HepG2 (cell line): ENCODE measurements at regions not wholly inside any gene's neighbourhood (a gene's known extent, or its start where the extent isn't known, plus 50 kb on each side); places are given as distances from the start of the nearest gene placed in this dataset.

ENCODE experiments used
- ATAC-seq: fragments of 200-7000 bp; cut with Tn5 transposase; 3 replicates; pipeline ENCODE4 v1.9.1; 2020; ENCODE audit warnings: mild to moderate bottlenecking, moderate library complexity
- BruUV-seq: library from RNA; stranded (reverse); fragments of 400-500 nt; replicated peaks from 2 replicates; lab custom pipeline; 2021; lab: Mats Ljungman, UMichigan
- CTCF ChIA-PET: fragments of 300-600 bp; formaldehyde crosslinking; extraction: SDS; loops from one replicate; lab custom pipeline; 2021; ENCODE audit warnings: low total read pairs, inconsistent platforms, low intra/inter-chr PET ratio; lab: Yijun Ruan, JAX
- POLR2A ChIA-PET: fragments of 350-600 bp; sonication (Branson Sonifier 250); formaldehyde crosslinking; loops from one replicate; lab custom pipeline; 2020; ENCODE audit warnings: antibody characterized with exemption, inconsistent platforms; lab: Yijun Ruan, JAX
- DNase-seq: peaks from one replicate; pipeline ENCODE4 v3.0.0-alpha.2; 2015; ENCODE audit warnings: low spot score
- FAIRE-seq: peaks from 3 replicates; lab custom pipeline; 2011; peaks lifted over from hg19 to GRCh38; lab: Jason Lieb, UNC
- H2AFZ ChIP-seq: one replicate; pipeline ENCODE4 v1.6.1; 2011; ENCODE audit warnings: low read length, inconsistent platforms
- H3K27ac ChIP-seq: fragments of 300-600 bp; 3 replicates; pipeline ENCODE4 v1.8.0; 2011; ENCODE audit warnings: mixed run types, mild to moderate bottlenecking, mixed read lengths, low read length, inconsistent platforms; ENCODE audit not compliant: insufficient read depth; ENCODE audit errors: extremely low read length
- H3K27me3 ChIP-seq, 2 experiments: fragments of 200-600 bp in 1 of 2; 2 replicates in 1 of 2; 3 replicates in 1 of 2; pipeline versions ENCODE4 v1.6.0 to v1.8.0; 2011; ENCODE audit warnings: low read length in 2 of 2, mild to moderate bottlenecking in 2 of 2, moderate library complexity in 2 of 2, inconsistent platforms in 1 of 2; ENCODE audit not compliant: insufficient read depth in 2 of 2, control insufficient read depth in 1 of 2
- H3K36me3 ChIP-seq, 2 experiments: fragments of 200-600 bp in 1 of 2; replicated peaks in 1 of 2; 2 replicates in 1 of 2; 3 replicates in 1 of 2; pipeline versions ENCODE4 v1.5.1 to v1.8.0; 2011; ENCODE audit warnings: low read length in 2 of 2, inconsistent platforms in 1 of 2; ENCODE audit not compliant: insufficient read depth in 2 of 2, control insufficient read depth in 1 of 2
- H3K4me1 ChIP-seq: 2 replicates; pipeline ENCODE4 v1.5.1; 2012; ENCODE audit warnings: low read length, inconsistent platforms; ENCODE audit not compliant: insufficient read depth
- H3K4me2 ChIP-seq: 2 replicates; pipeline ENCODE4 v1.6.0; 2011; ENCODE audit warnings: low read depth, low read length, inconsistent platforms
- H3K4me3 ChIP-seq, 3 experiments: fragments of 200-600 bp in 1 of 3; sonication (generic), shearing (Covaris generic) in 1 of 3; replicated peaks in 1 of 3; 2 replicates each; pipeline ENCODE4 v1.5.1; 2011 to 2016; ENCODE audit warnings: low read length in 3 of 3, inconsistent platforms in 2 of 3, low read depth in 2 of 3, mild to moderate bottlenecking in 2 of 3, control low read depth in 1 of 3, mixed read lengths in 1 of 3; ENCODE audit not compliant: insufficient read depth in 1 of 3
- H3K79me2 ChIP-seq: one replicate; pipeline ENCODE4 v1.6.1; 2011; ENCODE audit warnings: low read length, inconsistent platforms; ENCODE audit not compliant: insufficient read depth
- H3K9ac ChIP-seq: 2 replicates; pipeline ENCODE4 v1.6.0; 2011; ENCODE audit warnings: mild to moderate bottlenecking, low read depth, low read length, inconsistent platforms; ENCODE audit not compliant: insufficient read depth
- H3K9me3 ChIP-seq: 2 replicates; pipeline ENCODE4 v1.5.1; 2012; ENCODE audit warnings: mild to moderate bottlenecking, low read length
- H4K20me1 ChIP-seq: 2 replicates; pipeline ENCODE4 v1.6.0; 2011; ENCODE audit warnings: inconsistent platforms, mild to moderate bottlenecking, low read length, moderate library complexity; ENCODE audit not compliant: insufficient read depth
- CSRNP2 ChIP-seq: sonication (generic); formaldehyde crosslinking; conservative IDR thresholded peaks from 2 replicates; pipeline ENCODE4 v1.8.0; 2022; ENCODE audit warnings: low read depth, missing genetic modification reagents
- ERF ChIP-seq: IDR thresholded peaks from 2 replicates; pipeline ENCODE4 v1.6.1; 2018; ENCODE audit warnings: missing biosample characterization, missing genetic modification reagents
- FOXP1 ChIP-seq, 2 experiments: fragments of 450-650 bp in 1 of 2; IDR thresholded peaks; 2 replicates each; pipeline ENCODE4 v1.6.1; 2017 to 2018; ENCODE audit warnings: antibody characterized with exemption in 1 of 2
- HDAC1 ChIP-seq: sonication (generic); formaldehyde crosslinking; IDR thresholded peaks from 2 replicates; pipeline ENCODE4 v1.5.1; 2020; ENCODE audit warnings: mild to moderate bottlenecking, missing genetic modification reagents
- HINFP ChIP-seq: sonication (generic); formaldehyde crosslinking; IDR thresholded peaks from 2 replicates; pipeline ENCODE4 v1.4.0; 2020; ENCODE audit warnings: low read depth, mild to moderate bottlenecking, missing genetic modification reagents
- MEIS1 ChIP-seq: sonication (generic); formaldehyde crosslinking; IDR thresholded peaks from 2 replicates; pipeline ENCODE4 v1.9.0; 2021; ENCODE audit warnings: mild to moderate bottlenecking, missing genetic modification reagents, moderate library complexity, borderline replicate concordance
- PHF20 ChIP-seq: sonication (generic); formaldehyde crosslinking; IDR thresholded peaks from 2 replicates; pipeline ENCODE4 v1.5.0; 2020; ENCODE audit warnings: mild to moderate bottlenecking, missing genetic modification reagents
- RBM39 ChIP-seq: fragments of 200-400 bp; formaldehyde crosslinking; IDR thresholded peaks from one replicate; pipeline ENCODE4 v1.6.1; 2018; ENCODE audit warnings: antibody characterized with exemption, mild to moderate bottlenecking, low read depth, low read length; ENCODE audit not compliant: poor library complexity, severe bottlenecking
- RNF219 ChIP-seq: sonication (generic); formaldehyde crosslinking; IDR thresholded peaks from 2 replicates; pipeline ENCODE4 v1.5.0; 2020; ENCODE audit warnings: mild to moderate bottlenecking, missing genetic modification reagents
- SNRNP70 ChIP-seq: fragments of 200-400 bp; formaldehyde crosslinking; IDR thresholded peaks from 2 replicates; pipeline ENCODE4 v1.6.1; 2017; ENCODE audit warnings: mild to moderate bottlenecking, low read depth, low read length, moderate library complexity
- SYNCRIP ChIP-seq: fragments of 200-400 bp; formaldehyde crosslinking; IDR thresholded peaks from 2 replicates; pipeline ENCODE4 v1.6.1; 2018; ENCODE audit warnings: mild to moderate bottlenecking, low read depth, low read length; ENCODE audit not compliant: insufficient read depth
- ZNF292 ChIP-seq: sonication (generic); formaldehyde crosslinking; IDR thresholded peaks from 2 replicates; pipeline ENCODE4 v1.8.1; 2022; ENCODE audit warnings: mild to moderate bottlenecking, low read depth, missing genetic modification reagents, borderline replicate concordance
- ZNF577 ChIP-seq: sonication (generic); formaldehyde crosslinking; IDR thresholded peaks from 2 replicates; pipeline ENCODE4 v1.4.0; 2020; ENCODE audit warnings: mild to moderate bottlenecking, low read depth, missing genetic modification reagents, borderline replicate concordance
- ZNF749 ChIP-seq: sonication (generic); formaldehyde crosslinking; IDR thresholded peaks from 2 replicates; pipeline ENCODE4 v1.8.0; 2022; ENCODE audit warnings: mild to moderate bottlenecking, missing genetic modification reagents, moderate library complexity, borderline replicate concordance
- WGBS: methylation state at CpG from one replicate; pipeline ENCODE4 v1.1.6; 2017; ENCODE audit warnings: low lambda C conversion rate; 5-methylcytosine and 5-hydroxymethylcytosine counted together
- in situ Hi-C: cut with HindIII; loops from 2 replicates; pipeline ENCODE4 v1.10.0; 2017; ENCODE audit warnings: low pct_unique_long_range_greater_than_20kb; ENCODE audit not compliant: extremely low pct_ligation_motif_present
- intact Hi-C: fragments of 100-400 bp; cut with micrococcal nuclease; formaldehyde crosslinking; loops from one replicate; pipeline ENCODE4 v1.10.0; 2022; ENCODE audit not compliant: unreplicated experiment

GRCh38 chr4:189504220-189504619 lies 436.5 kb upstream of the FRG1 start:
- Histone ChIP-seq H3K4me1 (no peaks in the 10 kb centered on the region), H3K4me3 (no peak overlapping the region), H3K4me2 (no peak overlapping the region)
- DNase-seq (no peak), FAIRE-seq (no peak)
- no CpG with 5 or more reads among the region's 2 CpGs for whole genome bisulfite sequencing
- POLR2A ChIA-PET = no interaction called here
- TF ChIP-seq ZNF749 = no peak
- no peak for TF ChIP-seq SYNCRIP
- no peak for TF ChIP-seq RNF219 (CRISPR knock-in tag)
- no peak for TF ChIP-seq HINFP
- TF ChIP-seq FOXP1 (IDR thresholded peaks at IDR 0.05) = no peak
- TF ChIP-seq FOXP1 (CRISPR knock-in tag; IDR thresholded peaks at IDR 0.05) = no peak
- no peak for TF ChIP-seq RBM39
- no peak for TF ChIP-seq ERF (CRISPR knock-in tag)
- no peak for TF ChIP-seq CSRNP2 (CRISPR knock-in tag)
- TF ChIP-seq HDAC1 (CRISPR knock-in tag) = no peak
- TF ChIP-seq ZNF577 (CRISPR knock-in tag) = no peak
- TF ChIP-seq MEIS1 (CRISPR knock-in tag) = no peak
- TF ChIP-seq PHF20 (CRISPR knock-in tag) = no peak
- no peak for TF ChIP-seq SNRNP70
- TF ChIP-seq ZNF292 = no peak
- TF ChIP-seq, all 625 proteins: peak for 0
- in situ Hi-C loops (no loop called here), intact Hi-C loops (no loop called here)
- no peaks in the 10 kb centered on the region for H4K20me1 ChIP-seq
- CTCF ChIA-PET = no interaction called here
- H3K27ac ChIP-seq = no peak overlapping the region
- H2AFZ ChIP-seq = no peak overlapping the region
- ATAC-seq = no peak
- no peak overlapping the region for H3K9ac ChIP-seq
- H3K27me3 ChIP-seq = peaks cover 0 to 2% of the 10 kb centered on the region in 2 experiments; a peak in 1 of 5 replicates
- H3K36me3 ChIP-seq = no peaks in the 10 kb centered on the region
- BruUV-seq = no TSS peak
- no peaks in the 10 kb centered on the region for H3K79me2 ChIP-seq
- H3K9me3 ChIP-seq = no peaks in the 10 kb centered on the region
